ENCODE measurements at regions not wholly inside any gene's neighbourhood (a gene's known extent, or its start where the extent isn't known, plus 50 kb on each side); places are given as distances from the start of the nearest gene placed in this dataset.

DNA sequence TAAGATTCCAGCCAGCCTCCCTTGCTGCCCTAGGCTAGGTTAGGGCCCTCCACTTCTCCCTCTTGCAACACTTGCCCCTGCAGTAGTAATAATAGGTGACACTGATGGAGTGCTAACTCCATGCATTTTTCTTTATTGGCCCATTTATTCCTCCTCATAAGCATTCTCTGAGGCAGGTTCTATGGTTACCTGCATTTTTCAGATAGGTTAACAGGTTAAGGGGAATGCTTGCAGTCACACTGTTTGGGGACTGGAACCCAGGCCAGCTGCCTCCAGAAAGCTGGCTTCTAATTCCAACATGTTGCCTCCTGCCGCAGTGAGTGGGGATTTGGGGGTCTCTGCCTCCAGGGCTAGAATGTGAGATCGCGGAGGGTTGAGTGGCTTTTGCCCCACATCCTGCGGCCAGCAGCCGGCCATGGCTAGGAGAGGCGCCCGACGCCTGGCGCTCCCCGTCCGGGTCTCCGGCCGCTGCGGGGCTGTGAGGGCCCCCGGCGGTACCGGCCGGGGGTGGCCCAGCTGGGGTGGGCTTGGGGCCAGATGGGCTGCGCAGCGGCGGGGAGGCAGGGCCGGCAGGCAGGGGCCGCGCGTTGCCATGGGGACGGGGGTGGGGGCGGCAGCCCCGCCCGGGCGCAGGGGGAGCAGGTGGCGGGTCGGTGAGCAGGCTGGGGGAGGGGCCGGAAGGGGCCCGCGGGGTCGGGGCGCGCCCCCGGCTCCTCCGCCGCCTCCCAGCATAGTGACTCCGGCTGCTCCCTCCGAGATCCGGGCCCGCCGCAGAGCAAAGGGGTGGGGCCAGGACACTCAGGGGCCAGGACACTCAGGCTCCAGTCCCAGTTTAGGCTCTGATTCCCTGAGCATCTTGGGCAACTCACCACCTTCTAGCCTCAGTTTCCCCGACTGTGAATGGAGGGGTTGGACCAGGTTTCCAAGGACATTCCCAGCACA lies 68.4 kb upstream of the SSBP3 start:
- TF ChIP-seq NFE2L1 (CRISPR knock-in tag; IDR thresholded peaks at IDR 0.05): no peak
- TF ChIP-seq, protein P1, sequence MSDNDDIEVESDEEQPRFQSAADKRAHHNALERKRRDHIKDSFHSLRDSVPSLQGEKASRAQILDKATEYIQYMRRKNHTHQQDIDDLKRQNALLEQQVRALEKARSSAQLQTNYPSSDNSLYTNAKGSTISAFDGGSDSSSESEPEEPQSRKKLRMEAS (CRISPR knock-in tag; IDR thresholded peaks at IDR 0.05): no peak; the same call in 1 of the 2 replicates
- TF ChIP-seq, protein P2, sequence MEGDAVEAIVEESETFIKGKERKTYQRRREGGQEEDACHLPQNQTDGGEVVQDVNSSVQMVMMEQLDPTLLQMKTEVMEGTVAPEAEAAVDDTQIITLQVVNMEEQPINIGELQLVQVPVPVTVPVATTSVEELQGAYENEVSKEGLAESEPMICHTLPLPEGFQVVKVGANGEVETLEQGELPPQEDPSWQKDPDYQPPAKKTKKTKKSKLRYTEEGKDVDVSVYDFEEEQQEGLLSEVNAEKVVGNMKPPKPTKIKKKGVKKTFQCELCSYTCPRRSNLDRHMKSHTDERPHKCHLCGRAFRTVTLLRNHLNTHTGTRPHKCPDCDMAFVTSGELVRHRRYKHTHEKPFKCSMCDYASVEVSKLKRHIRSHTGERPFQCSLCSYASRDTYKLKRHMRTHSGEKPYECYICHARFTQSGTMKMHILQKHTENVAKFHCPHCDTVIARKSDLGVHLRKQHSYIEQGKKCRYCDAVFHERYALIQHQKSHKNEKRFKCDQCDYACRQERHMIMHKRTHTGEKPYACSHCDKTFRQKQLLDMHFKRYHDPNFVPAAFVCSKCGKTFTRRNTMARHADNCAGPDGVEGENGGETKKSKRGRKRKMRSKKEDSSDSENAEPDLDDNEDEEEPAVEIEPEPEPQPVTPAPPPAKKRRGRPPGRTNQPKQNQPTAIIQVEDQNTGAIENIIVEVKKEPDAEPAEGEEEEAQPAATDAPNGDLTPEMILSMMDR (IDR thresholded peaks at IDR 0.05): no peak
- peak; percentile 30; the same call in 1 of the 2 replicates for TF ChIP-seq SP1 (CRISPR knock-in tag; conservative IDR thresholded peaks at IDR 0.05)
- TF ChIP-seq, protein P3, sequence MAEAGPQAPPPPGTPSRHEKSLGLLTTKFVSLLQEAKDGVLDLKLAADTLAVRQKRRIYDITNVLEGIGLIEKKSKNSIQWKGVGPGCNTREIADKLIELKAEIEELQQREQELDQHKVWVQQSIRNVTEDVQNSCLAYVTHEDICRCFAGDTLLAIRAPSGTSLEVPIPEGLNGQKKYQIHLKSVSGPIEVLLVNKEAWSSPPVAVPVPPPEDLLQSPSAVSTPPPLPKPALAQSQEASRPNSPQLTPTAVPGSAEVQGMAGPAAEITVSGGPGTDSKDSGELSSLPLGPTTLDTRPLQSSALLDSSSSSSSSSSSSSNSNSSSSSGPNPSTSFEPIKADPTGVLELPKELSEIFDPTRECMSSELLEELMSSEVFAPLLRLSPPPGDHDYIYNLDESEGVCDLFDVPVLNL (CRISPR knock-in tag; IDR thresholded peaks at IDR 0.05; ENCODE audit: borderline replicate concordance, low read depth): no peak
- TF ChIP-seq, protein P4, sequence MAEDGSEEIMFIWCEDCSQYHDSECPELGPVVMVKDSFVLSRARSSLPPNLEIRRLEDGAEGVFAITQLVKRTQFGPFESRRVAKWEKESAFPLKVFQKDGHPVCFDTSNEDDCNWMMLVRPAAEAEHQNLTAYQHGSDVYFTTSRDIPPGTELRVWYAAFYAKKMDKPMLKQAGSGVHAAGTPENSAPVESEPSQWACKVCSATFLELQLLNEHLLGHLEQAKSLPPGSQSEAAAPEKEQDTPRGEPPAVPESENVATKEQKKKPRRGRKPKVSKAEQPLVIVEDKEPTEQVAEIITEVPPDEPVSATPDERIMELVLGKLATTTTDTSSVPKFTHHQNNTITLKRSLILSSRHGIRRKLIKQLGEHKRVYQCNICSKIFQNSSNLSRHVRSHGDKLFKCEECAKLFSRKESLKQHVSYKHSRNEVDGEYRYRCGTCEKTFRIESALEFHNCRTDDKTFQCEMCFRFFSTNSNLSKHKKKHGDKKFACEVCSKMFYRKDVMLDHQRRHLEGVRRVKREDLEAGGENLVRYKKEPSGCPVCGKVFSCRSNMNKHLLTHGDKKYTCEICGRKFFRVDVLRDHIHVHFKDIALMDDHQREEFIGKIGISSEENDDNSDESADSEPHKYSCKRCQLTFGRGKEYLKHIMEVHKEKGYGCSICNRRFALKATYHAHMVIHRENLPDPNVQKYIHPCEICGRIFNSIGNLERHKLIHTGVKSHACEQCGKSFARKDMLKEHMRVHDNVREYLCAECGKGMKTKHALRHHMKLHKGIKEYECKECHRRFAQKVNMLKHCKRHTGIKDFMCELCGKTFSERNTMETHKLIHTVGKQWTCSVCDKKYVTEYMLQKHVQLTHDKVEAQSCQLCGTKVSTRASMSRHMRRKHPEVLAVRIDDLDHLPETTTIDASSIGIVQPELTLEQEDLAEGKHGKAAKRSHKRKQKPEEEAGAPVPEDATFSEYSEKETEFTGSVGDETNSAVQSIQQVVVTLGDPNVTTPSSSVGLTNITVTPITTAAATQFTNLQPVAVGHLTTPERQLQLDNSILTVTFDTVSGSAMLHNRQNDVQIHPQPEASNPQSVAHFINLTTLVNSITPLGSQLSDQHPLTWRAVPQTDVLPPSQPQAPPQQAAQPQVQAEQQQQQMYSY (CRISPR knock-in tag; IDR thresholded peaks at IDR 0.05): no peak
- TF ChIP-seq TCF7 (CRISPR knock-in tag; IDR thresholded peaks at IDR 0.05; ENCODE audit: low read depth): no peak
